ENCODE measurements at regions not wholly inside any gene's neighbourhood (a gene's known extent, or its start where the extent isn't known, plus 50 kb on each side); places are given as distances from the start of the nearest gene placed in this dataset.

DNA sequence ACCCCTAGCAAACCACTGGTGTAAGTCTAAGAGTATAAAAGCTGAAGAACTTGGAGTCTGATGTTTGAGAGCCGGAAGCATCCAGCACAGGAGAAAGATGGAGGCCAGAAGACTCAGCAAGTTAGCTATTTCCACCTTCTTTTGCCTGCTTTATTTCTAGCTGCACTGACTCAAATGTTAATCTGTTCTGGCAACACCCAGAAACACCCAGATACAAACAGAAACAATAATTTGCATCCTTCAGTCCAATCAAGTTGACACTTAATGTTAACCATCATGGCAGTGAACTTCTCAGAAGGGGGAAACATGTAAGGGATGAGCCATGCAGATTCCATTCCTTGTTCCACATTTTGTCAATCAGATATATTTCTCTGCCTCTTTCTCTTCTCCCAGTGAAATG lies 101.8 kb upstream of the FERD3L start:
- no peaks in the 10 kb centered on the region for H3K9me3 ChIP-seq (ENCODE audit: control insufficient read depth, low read depth, low read length)
- H3K9ac ChIP-seq (ENCODE audit: low read length) = no peak overlapping the region
- no peaks in the 10 kb centered on the region for H3K4me1 ChIP-seq (ENCODE audit: control insufficient read depth, low read depth, low read length)
- no peaks in the 10 kb centered on the region for H3K36me3 ChIP-seq (ENCODE audit: control insufficient read depth, low read depth, low read length)
- no peak overlapping the region for H3K4me3 ChIP-seq (ENCODE audit: low read length)
- H3K27me3 ChIP-seq (ENCODE audit: control insufficient read depth, insufficient read depth, low read length) = no peaks in the 10 kb centered on the region
- no peak overlapping the region for H3K27ac ChIP-seq (ENCODE audit: low read length)

DNA sequence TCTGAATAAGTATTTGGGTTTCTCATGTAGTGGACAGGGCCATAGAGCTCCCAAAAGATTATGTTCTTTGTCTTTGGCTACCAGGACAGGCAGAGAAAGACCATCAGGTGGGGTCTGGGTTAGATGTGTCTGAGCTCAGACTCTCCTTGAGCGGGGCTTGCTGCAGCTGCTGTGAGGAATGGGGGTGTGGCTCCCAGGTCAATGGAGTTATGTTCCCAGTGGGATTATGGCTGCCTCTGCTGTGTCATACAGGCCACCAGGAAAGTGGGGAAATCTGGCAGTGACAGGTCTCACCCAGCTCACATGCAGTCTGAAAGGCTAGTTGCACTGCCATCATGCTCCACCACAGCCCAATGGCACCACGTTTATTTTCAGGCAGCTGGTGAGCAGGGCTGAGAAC lies 97.0 kb upstream of the FERD3L start:
- H3K4me3 ChIP-seq (ENCODE audit: low read length) = no peak overlapping the region
- no peak overlapping the region for H3K9ac ChIP-seq (ENCODE audit: low read length)
- no peak overlapping the region for H3K27ac ChIP-seq (ENCODE audit: low read length)
- no peaks in the 10 kb centered on the region for H3K9me3 ChIP-seq (ENCODE audit: control insufficient read depth, low read depth, low read length)
- no peaks in the 10 kb centered on the region for H3K36me3 ChIP-seq (ENCODE audit: control insufficient read depth, low read depth, low read length)
- no peaks in the 10 kb centered on the region for H3K27me3 ChIP-seq (ENCODE audit: control insufficient read depth, insufficient read depth, low read length)
- no peaks in the 10 kb centered on the region for H3K4me1 ChIP-seq (ENCODE audit: control insufficient read depth, low read depth, low read length)

DNA sequence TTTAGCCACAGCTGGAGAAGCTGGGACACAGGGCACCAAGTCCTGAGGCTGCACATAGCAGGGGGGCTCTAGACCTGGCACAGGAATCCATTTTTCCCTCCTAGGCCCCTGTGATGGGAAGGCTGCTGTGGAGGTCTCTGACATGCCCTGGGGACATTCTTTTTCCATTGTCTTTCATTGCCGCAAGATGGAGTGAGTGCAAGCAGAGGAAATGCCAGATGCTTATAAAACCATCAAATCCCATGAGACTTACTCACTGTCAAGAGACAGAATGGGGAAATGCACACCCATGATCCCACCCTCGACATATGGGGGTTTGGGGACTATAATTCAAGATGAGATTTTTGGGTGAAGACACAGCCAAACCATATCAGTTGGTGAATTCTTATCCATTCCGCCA lies 94.7 kb upstream of the FERD3L start:
- Histone ChIP-seq H3K36me3 (ENCODE audit: control insufficient read depth, low read depth, low read length) (no peaks in the 10 kb centered on the region), H3K4me3 (ENCODE audit: low read length) (no peak overlapping the region), H3K27ac (ENCODE audit: low read length) (no peak overlapping the region), H3K27me3 (ENCODE audit: control insufficient read depth, insufficient read depth, low read length) (no peaks in the 10 kb centered on the region), H3K4me1 (ENCODE audit: control insufficient read depth, low read depth, low read length) (no peaks in the 10 kb centered on the region), H3K9ac (ENCODE audit: low read length) (no peak overlapping the region), H3K9me3 (ENCODE audit: control insufficient read depth, low read depth, low read length) (no peaks in the 10 kb centered on the region)

DNA sequence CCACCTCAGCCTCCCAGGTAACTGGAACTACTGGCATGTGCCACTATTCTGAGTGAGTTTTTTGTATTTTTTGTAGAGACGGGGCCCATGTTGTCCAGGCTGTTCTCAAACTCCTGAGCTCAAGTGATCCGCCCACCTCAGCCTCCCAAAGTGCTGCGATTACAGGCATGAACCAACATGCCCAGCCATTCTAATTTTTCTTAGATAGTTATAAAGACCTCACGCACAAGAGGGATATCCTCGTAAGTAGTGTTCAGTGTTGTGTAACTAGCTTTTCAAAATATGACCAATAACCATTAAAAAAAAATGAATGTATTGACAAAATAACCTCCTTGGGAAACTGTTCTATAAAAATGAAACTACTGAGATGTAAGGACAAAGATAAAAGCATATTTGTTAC lies 90.5 kb upstream of the FERD3L start:
- Histone ChIP-seq H3K4me1 (ENCODE audit: control insufficient read depth, low read depth, low read length) (no peaks in the 10 kb centered on the region), H3K9ac (ENCODE audit: low read length) (no peak overlapping the region), H3K27ac (ENCODE audit: low read length) (no peak overlapping the region), H3K36me3 (ENCODE audit: control insufficient read depth, low read depth, low read length) (no peaks in the 10 kb centered on the region), H3K4me3 (ENCODE audit: low read length) (no peak overlapping the region), H3K9me3 (ENCODE audit: control insufficient read depth, low read depth, low read length) (no peaks in the 10 kb centered on the region), H3K27me3 (ENCODE audit: control insufficient read depth, insufficient read depth, low read length) (no peaks in the 10 kb centered on the region)

DNA sequence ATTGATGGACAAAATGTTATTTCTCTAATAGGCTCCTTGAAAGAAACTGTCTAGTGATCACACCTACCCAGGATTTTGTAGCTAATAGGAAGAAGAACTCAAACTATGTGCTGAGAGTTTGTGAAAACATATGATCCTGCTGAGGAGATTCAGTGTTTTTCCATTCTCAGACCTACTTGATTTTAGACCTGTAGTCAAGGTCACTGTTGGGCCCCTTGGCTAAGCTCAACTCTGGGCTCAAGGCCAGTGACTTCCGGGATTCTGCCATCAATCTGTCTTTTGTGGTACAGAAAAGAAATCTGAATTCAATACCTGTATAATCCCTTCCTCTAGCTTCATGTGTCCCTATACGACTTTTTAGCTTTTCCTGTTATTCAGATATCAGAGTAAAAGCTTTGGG lies 79.7 kb upstream of the FERD3L start:
- Histone ChIP-seq H3K9me3 (ENCODE audit: control insufficient read depth, low read depth, low read length) (no peaks in the 10 kb centered on the region), H3K9ac (ENCODE audit: low read length) (no peak overlapping the region), H3K36me3 (ENCODE audit: control insufficient read depth, low read depth, low read length) (no peaks in the 10 kb centered on the region), H3K4me3 (ENCODE audit: low read length) (no peak overlapping the region), H3K27ac (ENCODE audit: low read length) (no peak overlapping the region), H3K27me3 (ENCODE audit: control insufficient read depth, insufficient read depth, low read length) (no peaks in the 10 kb centered on the region), H3K4me1 (ENCODE audit: control insufficient read depth, low read depth, low read length) (no peaks in the 10 kb centered on the region)

DNA sequence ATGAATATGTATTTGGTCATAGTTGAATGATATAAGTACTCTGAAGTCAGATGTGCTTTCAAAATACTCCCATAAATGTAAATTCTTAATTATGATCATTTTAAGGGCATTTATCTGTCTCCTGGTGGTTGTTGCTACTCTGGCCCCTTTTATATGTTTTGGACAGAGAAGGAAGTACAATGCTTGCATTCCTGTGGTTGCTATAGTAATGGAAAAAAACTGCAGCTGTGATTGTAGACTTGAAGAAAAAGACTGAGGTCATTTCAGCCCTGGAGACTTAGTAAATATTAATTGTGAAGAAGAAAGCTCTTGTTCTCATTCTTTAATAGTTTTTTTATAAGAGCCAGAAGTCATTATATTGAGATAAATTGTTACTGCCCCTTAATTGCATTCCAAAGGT lies 70.2 kb upstream of the FERD3L start:
- no peaks in the 10 kb centered on the region for H3K27me3 ChIP-seq (ENCODE audit: control insufficient read depth, insufficient read depth, low read length)
- no peaks in the 10 kb centered on the region for H3K9me3 ChIP-seq (ENCODE audit: control insufficient read depth, low read depth, low read length)
- H3K4me3 ChIP-seq (ENCODE audit: low read length) = no peak overlapping the region
- no peaks in the 10 kb centered on the region for H3K4me1 ChIP-seq (ENCODE audit: control insufficient read depth, low read depth, low read length)
- no peaks in the 10 kb centered on the region for H3K36me3 ChIP-seq (ENCODE audit: control insufficient read depth, low read depth, low read length)
- no peak overlapping the region for H3K9ac ChIP-seq (ENCODE audit: low read length)
- no peak overlapping the region for H3K27ac ChIP-seq (ENCODE audit: low read length)

DNA sequence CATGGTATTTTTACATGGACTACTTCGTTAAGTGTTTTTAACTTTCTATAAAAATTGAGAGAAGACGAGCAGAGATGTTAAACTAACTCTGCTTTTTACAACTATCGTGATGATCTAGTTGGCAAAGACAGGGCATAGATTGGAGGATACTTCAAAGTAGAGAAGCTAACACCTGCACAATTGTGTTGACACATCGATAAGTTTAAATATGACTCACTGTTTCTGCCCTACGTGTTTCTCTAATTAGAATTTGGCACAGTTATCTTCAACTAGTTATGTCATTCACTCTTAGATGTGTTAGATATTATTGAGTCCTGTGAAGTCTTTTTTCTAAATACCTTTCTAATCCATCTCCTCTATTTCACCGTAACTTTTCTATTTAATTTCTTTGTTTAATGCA lies 68.5 kb upstream of the FERD3L start:
- H3K4me1 ChIP-seq (ENCODE audit: control insufficient read depth, low read depth, low read length) = no peaks in the 10 kb centered on the region
- H3K9ac ChIP-seq (ENCODE audit: low read length) = no peak overlapping the region

DNA sequence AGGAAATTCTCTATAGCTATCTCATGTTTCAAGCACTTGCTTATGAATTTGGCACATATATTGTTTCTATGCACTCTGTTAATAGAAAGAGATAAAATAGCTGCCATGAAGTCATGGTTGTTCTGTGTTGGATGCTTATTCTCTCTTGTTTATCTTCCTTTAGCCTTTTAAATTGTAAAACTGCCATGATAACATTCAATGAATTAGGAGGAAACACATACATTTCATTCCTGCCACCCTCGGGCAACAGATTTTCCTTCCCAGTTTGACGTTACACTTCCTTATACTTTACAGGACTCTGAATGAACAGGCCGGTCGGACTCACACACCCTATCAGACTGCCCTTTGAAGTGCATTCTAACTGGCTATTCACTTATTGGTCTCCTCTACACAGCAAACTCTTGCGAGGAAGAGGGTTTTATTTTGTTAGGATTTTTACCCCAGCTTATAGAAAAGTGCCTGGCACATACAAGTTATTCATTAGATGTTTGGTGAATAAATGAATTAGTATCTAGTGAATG lies 65.7 kb upstream of the FERD3L start:
- Histone ChIP-seq H3K9ac (ENCODE audit: low read length) (no peak overlapping the region), H3K36me3 (ENCODE audit: control insufficient read depth, low read depth, low read length) (no peaks in the 10 kb centered on the region), H3K27ac (ENCODE audit: low read length) (no peak overlapping the region), H3K4me1 (ENCODE audit: control insufficient read depth, low read depth, low read length) (no peaks in the 10 kb centered on the region), H3K9me3 (ENCODE audit: control insufficient read depth, low read depth, low read length) (no peaks in the 10 kb centered on the region), H3K4me3 (ENCODE audit: low read length) (no peak overlapping the region), H3K27me3 (ENCODE audit: control insufficient read depth, insufficient read depth, low read length) (no peaks in the 10 kb centered on the region)

More for the DNA sequence above, 68.5 kb upstream of the FERD3L start:
- Histone ChIP-seq H3K36me3 (ENCODE audit: control insufficient read depth, low read depth, low read length) (no peaks in the 10 kb centered on the region), H3K9me3 (ENCODE audit: control insufficient read depth, low read depth, low read length) (no peaks in the 10 kb centered on the region), H3K4me3 (ENCODE audit: low read length) (no peak overlapping the region), H3K27ac (ENCODE audit: low read length) (no peak overlapping the region), H3K27me3 (ENCODE audit: control insufficient read depth, insufficient read depth, low read length) (no peaks in the 10 kb centered on the region)

DNA sequence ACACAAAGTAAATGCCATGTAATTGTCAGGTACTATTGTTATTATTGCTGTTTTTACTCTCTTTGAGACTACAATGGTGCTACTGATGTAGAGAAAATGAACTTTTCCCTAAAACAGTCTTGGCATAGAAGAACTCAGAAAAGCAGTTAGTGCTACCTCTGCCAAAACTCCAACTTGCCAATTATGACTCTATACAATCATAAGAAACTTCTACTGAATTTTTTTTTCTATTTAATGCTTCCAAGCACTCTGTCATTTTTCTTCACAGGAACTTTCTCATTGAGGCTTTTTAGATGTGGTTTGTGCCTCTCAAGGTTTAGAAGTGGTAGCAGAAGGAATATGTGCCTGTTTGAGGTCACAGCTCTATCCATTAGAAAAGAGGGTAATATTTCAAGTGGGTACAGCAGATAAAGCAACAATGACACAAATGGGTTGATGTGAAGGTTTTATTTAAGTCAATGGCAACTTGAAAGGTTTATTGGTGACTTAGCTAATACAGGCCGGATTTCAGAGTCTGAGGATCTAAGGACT lies 64.0 kb upstream of the FERD3L start:
- Histone ChIP-seq H3K9me3 (ENCODE audit: control insufficient read depth, low read depth, low read length) (no peaks in the 10 kb centered on the region), H3K36me3 (ENCODE audit: control insufficient read depth, low read depth, low read length) (no peaks in the 10 kb centered on the region), H3K9ac (ENCODE audit: low read length) (no peak overlapping the region), H3K27me3 (ENCODE audit: control insufficient read depth, insufficient read depth, low read length) (no peaks in the 10 kb centered on the region), H3K4me1 (ENCODE audit: control insufficient read depth, low read depth, low read length) (no peaks in the 10 kb centered on the region), H3K27ac (ENCODE audit: low read length) (no peak overlapping the region), H3K4me3 (ENCODE audit: low read length) (no peak overlapping the region)

DNA sequence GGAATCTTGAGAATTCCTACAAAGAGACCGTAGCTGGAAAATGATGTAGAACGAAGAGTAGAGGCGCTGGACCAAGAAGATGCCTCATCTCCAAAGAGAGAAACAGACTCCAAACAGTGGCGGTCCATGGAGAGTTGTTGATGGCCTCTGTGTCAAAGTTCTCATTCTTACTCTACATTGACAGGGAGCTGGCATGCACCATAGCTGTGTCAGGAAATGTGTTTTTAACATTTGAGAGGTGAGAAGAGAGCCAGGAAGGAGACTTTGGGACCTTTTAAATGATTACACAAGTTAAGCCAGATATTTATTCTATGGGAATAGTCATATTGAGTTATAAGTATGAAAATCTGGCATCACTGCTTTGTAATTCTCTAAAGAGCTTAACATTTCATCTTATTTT lies 61.5 kb upstream of the FERD3L start:
- Histone ChIP-seq H3K4me3 (ENCODE audit: low read length) (no peak overlapping the region), H3K9me3 (ENCODE audit: control insufficient read depth, low read depth, low read length) (no peaks in the 10 kb centered on the region), H3K27me3 (ENCODE audit: control insufficient read depth, insufficient read depth, low read length) (no peaks in the 10 kb centered on the region), H3K36me3 (ENCODE audit: control insufficient read depth, low read depth, low read length) (no peaks in the 10 kb centered on the region), H3K27ac (ENCODE audit: low read length) (no peak overlapping the region), H3K4me1 (ENCODE audit: control insufficient read depth, low read depth, low read length) (no peaks in the 10 kb centered on the region), H3K9ac (ENCODE audit: low read length) (no peak overlapping the region)

DNA sequence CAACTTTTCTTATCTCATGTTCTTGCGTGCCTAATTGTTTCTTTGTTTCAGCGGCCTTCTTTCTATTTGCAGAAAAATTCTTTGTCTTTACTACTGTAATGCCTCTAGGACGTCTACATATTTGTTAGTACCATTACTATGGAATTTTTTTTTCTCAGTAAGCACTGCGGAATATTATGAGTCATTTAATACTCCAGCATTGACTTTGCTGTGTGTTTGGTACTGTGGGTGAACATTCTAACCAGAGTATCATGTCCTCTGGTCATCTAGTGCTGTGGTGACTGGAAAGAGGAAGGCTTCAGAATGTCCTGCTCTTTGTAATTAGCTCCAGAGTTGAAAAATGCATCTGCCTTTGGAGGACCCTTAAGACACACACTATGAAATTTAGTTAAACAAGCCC lies 58.5 kb upstream of the FERD3L start:
- H3K27ac ChIP-seq (ENCODE audit: low read length) = no peak overlapping the region

DNA sequence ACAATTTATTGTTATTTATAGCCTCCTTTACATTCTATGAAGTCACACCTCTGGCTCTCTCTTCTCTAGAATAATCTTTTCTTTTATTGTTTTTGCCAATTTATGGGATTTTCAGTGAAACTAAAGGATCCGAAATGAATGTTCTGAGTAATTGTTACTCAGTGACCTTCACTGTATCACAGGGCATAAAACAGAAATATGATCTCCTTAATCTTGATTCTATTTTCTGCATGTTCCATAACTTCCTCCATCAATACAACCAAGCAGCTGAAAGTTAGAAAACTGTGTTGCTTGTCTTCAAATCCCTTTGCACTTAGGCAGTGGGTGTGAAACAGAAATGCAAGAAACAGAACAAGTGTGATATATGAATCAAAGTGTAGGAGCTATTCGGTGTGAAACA lies 57.4 kb upstream of the FERD3L start:
- Histone ChIP-seq H3K36me3 (ENCODE audit: control insufficient read depth, low read depth, low read length) (no peaks in the 10 kb centered on the region), H3K4me1 (ENCODE audit: control insufficient read depth, low read depth, low read length) (no peaks in the 10 kb centered on the region), H3K9ac (ENCODE audit: low read length) (no peak overlapping the region), H3K4me3 (ENCODE audit: low read length) (no peak overlapping the region), H3K27me3 (ENCODE audit: control insufficient read depth, insufficient read depth, low read length) (no peaks in the 10 kb centered on the region), H3K9me3 (ENCODE audit: control insufficient read depth, low read depth, low read length) (no peaks in the 10 kb centered on the region), H3K27ac (ENCODE audit: low read length) (no peak overlapping the region)

More for the DNA sequence above, 58.5 kb upstream of the FERD3L start:
- Histone ChIP-seq H3K4me3 (ENCODE audit: low read length) (no peak overlapping the region), H3K9me3 (ENCODE audit: control insufficient read depth, low read depth, low read length) (no peaks in the 10 kb centered on the region), H3K36me3 (ENCODE audit: control insufficient read depth, low read depth, low read length) (no peaks in the 10 kb centered on the region), H3K27me3 (ENCODE audit: control insufficient read depth, insufficient read depth, low read length) (no peaks in the 10 kb centered on the region), H3K4me1 (ENCODE audit: control insufficient read depth, low read depth, low read length) (no peaks in the 10 kb centered on the region), H3K9ac (ENCODE audit: low read length) (no peak overlapping the region)

All from iPS-18a (cell line).